ENCODE measurements at regions not wholly inside any gene's neighbourhood (a gene's known extent, or its start where the extent isn't known, plus 50 kb on each side); places are given as distances from the start of the nearest gene placed in this dataset.

DNA sequence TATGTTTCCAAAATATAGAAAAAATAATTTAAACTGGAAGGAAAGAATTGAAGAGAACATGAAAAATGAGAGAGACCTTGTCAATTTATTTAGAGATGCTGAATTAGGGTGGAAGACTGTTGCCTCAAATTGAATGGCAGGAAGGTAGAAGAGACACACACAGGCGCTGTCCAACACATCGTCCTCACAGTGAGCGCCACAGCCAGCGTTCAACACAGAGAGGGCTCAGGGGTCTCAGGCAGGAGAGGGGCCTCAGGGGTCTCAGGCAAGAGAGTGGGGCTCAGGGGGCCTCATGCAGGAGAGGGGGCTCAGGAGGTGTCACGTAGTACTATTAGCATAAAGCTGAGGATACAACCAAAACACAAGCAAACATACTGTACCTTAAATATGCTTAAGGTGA, 65.7 kb downstream of the TMEM18 start:
- no peak for DNase-seq

DNA sequence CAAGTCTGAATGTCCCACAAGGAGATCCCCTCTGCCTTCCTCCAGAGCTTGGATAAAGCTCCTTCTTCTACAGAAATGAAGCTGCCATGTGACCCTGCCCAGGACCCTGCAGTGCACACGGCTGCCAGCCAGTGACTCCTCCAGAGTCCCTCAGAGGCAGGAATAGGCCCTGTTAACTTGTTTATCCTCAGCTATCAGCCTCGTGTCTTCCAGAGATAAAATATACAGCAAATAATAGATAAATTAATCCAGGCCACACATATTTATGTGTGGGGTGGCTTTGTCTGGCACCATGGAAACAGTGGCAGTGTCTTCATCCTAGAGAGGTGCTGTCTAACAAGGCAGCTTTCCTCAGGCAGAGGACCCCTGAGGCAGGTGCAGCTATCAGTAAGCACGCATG, 66.7 kb downstream of the TMEM18 start:
- no peak for DNase-seq

DNA sequence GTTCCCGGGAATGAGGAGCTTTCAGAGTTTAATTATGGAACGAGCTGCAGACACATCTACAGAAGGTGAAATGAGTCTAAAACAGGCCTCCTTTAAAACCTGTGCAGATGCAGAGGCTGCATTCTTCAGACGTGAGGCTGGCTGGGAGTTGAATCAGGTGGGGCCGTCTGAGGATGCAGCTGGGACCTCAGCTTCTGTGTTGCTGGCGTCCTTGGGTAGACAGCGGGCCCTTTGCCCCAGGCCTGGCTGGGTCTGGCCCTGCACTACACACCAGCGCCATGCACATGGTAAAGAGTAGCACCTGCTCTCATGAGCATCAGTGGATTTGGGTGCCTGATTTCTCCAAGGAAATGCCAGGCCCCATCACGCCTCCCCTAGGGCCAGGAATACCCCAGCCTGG, 67.3 kb downstream of the TMEM18 start:
- no peak for DNase-seq

DNA sequence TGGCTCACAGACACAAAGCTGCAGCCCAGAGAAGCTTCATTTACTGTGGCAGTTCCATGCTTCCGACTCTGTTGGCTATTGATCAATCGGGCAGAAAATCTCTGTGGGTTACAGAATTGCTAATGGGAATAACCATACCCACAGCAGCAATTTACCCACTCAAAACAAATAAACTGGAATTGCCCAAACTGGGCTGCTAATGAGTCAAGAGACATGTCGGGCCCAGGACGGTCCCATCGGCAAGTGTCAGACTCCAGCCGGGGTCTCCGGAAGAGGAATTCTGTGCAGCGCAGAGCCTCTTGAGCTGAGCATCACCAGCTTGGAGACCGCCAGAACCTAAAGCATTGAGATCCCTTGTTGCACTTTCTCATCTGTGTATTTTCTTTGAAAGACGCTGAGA, 67.8 kb downstream of the TMEM18 start:
- DNase-seq: no peak

DNA sequence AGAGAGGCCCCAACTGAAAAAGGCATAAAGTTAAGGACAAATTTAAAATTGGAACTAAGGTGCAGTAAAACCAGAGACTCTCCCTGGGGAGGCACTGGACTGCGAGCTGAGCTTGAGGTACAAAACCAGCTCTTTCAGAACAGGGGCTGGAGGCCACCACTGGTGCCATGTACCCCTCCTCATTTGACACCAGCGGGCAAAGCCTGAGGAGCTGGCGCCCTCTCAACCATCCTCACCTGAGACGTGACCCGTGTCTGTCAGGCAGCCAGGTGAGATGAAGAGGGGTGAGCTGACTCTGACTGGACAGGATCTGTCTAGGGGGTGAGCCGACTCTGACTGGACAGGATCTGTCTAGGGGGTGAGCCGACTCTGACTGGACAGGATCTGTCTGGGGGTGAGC, 68.5 kb downstream of the TMEM18 start:
- no peak for DNase-seq

DNA sequence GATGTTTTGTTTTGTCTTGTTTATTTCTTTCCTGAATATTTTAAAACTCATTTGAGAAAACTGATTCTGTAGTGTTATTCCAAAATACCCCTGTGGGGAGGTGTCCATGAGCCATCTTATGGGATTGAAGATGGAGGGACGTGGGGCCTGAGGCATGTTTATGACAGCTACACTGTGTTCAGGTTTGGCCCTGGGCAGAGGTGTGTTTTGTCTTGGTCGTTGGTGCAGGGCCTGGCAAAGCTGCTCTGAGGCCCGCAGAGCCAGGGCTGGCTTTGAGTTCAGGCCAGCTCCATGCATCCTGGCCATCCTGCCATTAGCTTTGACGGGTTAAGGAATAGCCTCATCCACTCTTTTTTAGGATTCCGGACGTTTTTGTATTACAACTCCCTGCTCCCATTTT, 68.9 kb downstream of the TMEM18 start:
- no peak for DNase-seq

DNA sequence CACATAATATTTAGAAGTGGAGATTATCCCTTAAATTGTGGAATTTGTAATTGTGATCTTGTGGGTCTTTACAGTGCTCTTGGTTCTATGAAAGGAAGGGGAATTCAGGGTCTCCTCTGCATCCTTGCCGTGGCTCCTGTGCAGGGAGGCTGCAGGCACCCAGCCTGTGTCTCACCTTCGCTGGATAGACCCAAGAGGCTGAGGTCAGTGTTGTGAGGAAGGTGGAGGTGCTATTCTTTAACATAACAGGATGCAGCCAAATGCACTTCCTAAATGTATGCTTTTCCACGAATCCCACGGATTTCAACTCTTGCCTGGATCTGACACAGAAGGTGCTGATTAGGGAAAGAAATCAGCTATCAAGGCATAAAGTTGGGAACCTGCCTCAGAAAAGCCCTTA, 69.5 kb downstream of the TMEM18 start:
- DNase-seq: no peak

DNA sequence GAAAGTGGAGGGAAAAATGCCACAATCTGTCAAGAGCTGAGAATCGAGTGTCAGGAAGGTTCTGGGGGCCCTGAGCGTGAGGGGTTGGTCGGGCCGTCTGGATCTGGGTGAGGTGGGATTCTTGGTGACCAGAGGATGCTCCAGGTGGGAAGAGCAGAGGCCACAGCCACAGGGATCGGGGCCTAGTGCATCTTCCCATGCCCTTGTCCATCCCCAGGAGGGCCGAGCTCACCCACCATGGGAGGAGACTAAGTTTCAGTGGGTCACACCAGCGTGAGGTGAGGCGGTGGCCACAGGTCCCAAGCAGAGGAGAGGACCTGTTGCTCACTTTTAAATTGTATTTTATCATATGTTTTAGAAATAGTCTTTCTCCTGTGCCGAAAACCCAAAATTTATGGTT, 70.0 kb downstream of the TMEM18 start:
- no peak for DNase-seq

DNA sequence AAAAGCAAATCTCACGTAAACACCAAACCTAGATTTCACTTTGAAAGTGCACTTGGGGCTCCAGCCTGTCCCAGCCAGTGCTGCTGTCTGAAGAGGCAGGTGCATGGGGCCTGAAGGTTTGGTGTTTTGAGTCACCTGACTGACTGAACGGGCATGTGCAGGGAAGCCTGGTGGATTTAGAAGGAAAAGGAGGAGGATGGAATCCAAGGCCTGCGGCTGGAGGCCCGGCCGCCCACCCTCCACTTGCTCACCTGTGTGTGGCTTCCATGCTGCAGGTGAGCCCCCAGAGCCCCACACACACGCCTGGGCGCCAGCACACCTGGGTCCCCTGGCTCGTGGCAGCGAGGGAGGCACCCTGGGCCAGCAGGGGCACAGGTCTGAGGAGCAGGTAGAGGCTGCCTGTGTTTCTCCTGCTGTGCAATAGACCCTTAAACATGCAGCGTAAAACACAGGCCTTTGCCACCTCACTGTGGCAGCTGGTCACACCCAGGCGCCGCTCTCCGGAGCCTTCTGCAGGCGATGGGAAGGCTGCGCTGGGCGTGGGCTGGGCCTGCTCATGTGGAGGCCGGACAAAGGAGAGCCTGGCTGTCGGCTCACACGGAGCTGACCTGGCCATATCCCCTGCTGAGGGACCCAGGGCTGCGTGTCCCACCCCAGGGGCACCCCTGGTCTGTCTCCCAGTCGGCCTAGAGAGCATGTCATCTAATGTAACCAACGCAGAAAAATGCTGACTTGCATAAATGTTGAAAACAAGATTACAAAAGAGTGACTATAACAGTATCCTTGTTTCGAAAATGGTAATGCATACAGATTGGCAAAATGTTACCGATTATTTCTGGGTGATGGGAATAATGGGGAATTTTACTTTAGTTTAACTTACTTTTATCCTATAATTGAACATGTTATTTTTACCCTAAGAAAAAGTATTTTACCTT, 71.3 kb downstream of the TMEM18 start:
- DNase-seq: no peak

DNA sequence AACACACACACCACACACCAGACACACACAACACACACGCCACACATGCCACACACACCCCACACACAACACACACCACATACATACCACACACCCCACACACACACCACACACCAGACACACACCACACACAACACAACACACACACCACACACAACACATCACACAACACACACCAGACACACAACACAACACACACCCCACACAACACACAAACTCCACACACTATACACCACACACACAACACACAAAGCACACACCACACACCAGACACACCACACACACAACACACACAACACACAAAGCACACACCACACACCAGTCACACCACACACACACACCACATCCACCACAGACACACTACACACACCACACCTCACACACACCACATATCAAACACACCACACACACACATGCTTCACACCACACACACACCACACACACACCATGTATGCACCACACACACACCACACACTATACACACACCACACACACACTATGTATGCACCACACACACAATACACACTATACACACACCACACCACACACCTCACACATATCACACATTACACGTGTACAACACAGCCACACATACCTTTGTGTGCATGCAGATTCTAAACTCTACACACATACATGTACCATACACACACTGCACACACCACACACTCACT, 72.2 kb downstream of the TMEM18 start:
- DNase-seq: no peak

DNA sequence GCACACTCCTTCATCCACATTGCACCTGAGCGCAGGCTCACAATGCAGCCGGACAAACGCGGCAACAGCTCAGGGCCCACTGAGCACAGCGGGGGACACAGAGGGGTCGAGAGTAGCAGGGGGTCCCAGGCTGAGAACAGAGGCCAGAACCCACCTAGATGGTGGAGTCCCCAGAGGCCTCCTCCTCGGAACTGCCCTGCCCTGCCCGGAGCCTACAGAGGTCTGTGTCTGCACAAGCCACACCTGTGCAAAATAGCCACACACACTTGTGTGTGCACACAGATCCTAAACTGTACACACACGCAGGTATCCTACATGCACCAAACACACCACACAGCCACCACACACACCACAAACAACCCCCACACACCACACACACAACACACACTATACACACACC, 72.8 kb downstream of the TMEM18 start:
- no peak for DNase-seq

DNA sequence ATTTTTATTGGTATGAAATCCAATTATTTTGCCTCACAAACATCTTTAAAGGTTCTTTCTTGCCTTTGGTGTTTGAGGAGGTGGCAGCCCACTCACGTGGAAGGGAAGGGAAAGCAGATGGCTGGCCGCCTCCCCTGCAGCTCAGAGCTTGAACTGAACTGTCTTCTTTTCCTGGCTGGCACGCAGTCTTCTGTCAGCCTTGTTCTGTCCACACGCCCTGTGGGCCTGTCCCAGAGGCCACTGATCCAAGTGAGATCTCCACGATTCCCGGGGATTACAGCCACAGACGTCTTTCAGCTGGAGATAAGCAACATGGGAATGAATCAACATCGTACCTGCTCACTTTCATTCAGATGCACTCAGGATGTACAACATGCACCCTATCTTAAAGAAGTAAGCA, 73.3 kb downstream of the TMEM18 start:
- no peak for DNase-seq

DNA sequence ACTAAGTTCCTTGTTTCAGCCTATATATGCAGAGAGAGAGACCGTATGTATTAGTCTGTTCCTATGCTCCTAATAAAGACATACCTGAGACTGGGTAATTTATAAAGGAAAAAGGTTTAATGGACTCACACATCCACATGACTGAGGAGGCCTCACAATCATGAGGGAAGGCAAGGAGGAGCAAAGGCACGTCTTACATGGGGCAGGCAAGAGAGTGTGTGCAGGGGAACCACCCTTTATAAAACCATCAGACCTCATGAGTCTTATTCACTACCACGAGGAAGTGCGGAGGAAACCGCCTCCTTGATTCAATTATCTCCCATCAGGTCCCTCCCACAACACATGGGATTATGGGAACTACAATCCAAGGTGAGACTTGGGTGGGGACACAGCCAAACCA, 73.8 kb downstream of the TMEM18 start:
- no peak for DNase-seq

DNA sequence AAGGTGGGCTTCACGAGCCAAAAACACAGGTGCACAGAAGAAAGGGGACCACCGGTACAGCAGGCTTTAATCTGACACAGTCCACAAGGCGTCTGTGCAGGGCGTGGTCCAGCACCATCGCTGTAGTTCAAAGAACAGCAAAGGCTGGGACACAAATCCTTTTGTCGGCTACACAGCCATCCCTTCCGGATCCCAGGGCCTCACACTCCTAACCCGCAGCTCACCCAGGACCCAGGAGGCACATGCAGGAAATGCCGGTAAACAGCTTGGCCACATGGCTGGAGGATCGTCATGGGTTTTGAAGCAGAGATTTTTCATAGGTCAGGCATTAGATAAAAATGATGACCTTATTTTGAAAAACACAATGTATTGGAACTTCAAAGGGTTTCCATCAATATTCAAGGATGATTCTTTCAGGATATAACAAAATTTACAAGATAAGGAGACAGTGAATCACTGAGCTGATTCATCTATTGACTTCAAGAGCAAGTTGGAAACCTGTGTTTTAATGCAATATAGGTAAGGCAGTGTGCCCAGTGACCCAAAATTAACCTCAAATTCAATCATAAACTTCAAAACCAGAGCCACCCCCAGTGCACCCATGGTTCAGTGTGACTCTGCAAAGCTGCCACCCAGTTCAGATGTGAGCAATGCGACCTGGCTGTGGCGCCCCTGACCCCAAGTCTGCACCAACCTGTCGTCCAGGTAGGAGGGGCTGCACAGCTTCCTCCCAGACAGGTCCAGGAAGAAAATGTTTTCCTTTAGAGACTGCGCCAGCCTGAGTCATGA, 74.4 kb downstream of the TMEM18 start:
- DNase-seq: no peak

DNA sequence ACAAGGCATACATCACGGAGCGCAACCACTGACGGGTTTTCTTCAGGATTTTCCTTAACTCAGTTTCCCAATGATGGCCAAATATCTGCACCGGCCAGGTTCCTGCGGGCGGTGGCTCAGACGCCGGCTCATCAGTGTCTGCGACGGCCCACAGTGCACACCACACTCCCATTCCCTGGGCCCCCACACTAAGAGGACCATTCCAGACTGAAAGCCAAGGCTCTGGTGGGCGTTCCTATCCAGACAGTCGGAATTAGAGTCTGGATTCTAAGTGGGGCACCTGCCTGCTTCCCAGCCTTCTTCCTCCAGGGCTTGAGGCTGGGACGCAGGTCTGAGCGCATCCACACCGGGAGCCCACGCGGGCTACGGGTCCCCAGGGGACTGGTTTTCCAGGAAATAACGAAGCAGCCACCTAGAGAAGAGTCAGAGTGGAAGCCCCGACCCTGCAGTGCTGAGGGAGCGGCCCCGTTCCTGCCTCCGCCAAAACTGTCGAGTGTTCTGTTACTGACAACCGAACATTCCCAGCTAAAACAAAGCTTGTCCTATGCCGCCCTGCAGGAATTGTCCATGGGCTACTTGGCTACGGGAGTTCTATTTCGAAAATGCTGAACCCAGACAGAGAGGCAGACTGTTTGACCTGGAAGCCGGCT, 75.3 kb downstream of the TMEM18 start:
- DNase-seq: no peak

DNA sequence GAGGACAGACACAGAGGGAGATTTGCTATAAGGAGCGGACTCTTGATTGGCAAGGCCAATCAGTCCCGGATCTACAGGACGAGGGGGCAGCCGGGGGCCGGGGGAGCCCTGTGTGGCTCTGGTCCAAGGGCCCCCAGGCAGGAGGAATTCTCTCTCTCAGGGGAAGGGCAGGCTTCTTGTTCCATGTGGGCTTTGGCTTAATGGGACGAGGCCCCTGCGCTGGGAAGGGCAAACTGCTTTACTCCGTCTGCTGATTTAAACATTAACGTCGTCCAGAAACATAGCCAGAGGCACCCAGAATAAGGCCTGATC, 75.9 kb downstream of the TMEM18 start:
- DNase-seq: no peak

DNA sequence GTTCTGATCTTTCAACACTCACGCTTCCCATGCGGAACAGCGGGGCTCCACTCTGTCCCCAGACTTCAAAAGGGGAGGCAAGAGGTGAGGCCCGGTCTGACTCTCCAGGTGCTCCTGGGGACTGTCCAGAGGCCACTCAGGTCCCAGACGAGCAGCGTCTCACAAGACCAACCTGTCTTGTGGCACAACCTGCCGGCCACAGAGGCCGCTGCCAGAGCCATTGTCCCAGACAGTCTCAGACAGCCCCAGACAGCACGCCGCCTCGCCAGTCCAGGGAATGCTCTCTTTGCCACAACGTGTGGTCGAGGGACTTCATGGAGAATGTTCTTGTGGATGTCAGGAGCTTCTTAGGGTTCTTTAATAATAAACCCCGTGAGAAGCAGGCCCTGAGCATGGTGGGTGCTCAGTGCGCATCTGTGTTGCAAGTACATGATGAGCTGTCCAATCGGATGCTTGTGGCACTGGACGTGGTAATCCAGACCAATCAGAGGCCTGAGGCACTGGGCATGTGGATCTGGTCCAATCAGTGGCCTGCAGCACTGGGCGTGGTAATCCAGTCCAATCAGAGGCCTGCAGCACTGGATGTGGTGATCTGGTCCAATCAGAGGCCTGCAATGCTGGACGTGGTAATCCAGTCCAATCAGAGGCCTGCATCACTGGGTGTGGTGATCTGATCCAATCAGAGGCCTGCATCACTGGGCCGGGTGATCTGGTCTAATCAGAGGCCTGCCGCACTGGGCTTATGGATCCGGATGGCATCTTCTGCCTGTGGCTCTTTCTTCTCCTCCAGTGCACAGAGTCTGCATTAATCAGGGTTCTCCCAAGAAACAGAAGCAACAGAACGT, 76.4 kb downstream of the TMEM18 start:
- DNase-seq: no peak

DNA sequence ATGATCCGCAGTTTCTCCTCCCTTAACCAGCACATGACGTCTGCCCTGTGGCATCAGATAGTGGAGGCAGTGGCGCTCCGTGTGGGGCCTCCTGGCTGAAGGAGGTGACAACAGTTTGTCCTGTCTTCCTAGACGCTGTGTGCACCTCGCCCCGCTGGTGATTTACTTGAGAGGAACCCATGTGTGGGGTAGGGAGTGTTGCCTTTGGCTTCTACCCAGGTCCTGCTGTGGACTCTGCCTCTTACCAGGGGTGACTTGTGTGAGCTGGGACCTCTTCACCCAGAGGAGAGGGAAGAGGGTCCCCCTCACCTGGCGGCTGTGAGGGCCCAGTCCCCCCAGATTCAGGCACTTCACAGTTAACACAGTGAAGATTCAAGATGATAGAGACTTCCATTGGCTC, 77.6 kb downstream of the TMEM18 start:
- no peak for DNase-seq

DNA sequence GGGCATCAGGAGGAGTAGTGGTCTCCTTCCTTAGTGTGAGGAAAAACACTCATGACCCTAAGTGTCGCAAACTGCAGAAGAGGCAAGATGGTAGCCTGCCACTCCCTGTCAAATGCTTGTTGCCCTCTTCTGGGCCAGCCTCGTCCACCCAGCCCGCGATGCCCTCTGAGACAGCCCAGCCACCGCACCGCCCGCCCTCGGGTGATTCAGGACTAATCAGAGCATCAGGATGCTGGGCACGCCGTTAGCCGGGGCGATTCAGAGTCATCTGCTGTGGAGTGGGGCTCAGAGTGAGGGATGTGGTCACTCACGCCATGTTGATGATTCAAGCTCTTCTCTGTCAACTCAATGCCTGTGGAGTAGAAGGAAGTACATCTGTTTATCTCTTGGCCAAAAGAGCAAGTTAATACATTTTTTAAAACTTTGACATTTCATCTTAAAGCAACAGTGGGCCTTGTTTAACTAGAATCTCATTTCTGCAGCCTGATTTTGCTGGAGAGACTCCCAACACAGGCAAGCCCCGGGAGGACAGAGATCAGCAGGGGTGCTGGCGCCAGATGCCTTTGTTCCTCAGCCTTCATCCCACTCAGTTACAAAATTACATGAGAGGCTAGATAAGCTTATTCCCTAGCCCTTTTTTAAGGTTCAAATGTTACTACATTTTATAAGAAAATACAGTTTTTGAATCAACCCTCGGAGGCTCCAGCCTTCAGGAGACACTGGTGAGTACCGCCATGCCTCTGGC, 79.0 kb downstream of the TMEM18 start:
- no peak for DNase-seq

DNA sequence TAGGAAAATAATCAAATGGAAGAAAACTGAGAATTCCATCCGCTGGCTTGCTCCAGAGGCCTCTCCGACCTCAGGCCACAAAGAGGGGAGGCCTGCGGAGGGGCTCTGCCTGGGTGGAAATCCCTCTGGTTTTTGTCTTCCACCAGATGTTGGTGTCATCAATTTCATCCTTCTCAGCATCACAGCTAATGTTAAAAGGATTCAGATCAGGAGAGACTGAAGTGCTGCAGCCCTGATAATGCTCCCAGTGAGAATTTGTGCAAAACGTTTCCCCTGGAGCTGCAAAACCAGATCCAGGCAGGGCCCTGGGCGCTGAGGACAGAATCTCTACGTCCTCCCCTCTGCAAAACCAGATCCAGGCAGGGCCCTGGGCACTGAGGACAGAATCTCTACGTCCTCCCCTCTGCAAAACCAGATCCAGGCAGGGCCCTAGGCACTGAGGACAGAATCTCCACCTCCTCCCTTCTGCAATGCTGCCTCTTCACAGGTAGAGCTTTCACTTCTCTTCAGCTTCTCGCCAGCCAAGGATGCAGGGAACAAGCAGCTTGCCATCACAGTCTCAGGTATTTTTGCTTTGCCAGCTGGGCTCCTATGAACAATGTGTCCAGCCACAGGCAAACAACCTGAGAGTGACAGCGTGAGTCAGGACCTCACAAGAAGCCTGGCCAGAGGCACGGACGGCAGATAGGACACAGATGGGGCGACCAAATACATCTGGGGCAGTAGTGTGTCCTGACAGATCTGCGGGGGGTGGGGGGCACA, 81.2 kb downstream of the TMEM18 start:
- DNase-seq: no peak
